ENCODE measurements at regions not wholly inside any gene's neighbourhood (a gene's known extent, or its start where the extent isn't known, plus 50 kb on each side); places are given as distances from the start of the nearest gene placed in this dataset.

- TF ChIP-seq, protein P1, sequence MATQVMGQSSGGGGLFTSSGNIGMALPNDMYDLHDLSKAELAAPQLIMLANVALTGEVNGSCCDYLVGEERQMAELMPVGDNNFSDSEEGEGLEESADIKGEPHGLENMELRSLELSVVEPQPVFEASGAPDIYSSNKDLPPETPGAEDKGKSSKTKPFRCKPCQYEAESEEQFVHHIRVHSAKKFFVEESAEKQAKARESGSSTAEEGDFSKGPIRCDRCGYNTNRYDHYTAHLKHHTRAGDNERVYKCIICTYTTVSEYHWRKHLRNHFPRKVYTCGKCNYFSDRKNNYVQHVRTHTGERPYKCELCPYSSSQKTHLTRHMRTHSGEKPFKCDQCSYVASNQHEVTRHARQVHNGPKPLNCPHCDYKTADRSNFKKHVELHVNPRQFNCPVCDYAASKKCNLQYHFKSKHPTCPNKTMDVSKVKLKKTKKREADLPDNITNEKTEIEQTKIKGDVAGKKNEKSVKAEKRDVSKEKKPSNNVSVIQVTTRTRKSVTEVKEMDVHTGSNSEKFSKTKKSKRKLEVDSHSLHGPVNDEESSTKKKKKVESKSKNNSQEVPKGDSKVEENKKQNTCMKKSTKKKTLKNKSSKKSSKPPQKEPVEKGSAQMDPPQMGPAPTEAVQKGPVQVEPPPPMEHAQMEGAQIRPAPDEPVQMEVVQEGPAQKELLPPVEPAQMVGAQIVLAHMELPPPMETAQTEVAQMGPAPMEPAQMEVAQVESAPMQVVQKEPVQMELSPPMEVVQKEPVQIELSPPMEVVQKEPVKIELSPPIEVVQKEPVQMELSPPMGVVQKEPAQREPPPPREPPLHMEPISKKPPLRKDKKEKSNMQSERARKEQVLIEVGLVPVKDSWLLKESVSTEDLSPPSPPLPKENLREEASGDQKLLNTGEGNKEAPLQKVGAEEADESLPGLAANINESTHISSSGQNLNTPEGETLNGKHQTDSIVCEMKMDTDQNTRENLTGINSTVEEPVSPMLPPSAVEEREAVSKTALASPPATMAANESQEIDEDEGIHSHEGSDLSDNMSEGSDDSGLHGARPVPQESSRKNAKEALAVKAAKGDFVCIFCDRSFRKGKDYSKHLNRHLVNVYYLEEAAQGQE (IDR thresholded peaks at IDR 0.05; ENCODE audit: low read depth, low read length): no peak
- TF ChIP-seq POLR2AphosphoS5 (IDR thresholded peaks at IDR 0.05; ENCODE audit: low read depth, low read length): no peak
- no peak for TF ChIP-seq USF1 (IDR thresholded peaks at IDR 0.05; ENCODE audit: borderline replicate concordance, low read depth)
- no peak for TF ChIP-seq MEF2A (IDR thresholded peaks at IDR 0.05; ENCODE audit: borderline replicate concordance, low read depth)
Measured at GRCh38 chr4:66017671-66018070, 347.4 kb upstream of the EPHA5 start (continued).

GRCh38 chr4:66016240-66016639, 346.0 kb upstream of the EPHA5 start:
- no peaks in the 10 kb centered on the region for H3K27me3 ChIP-seq (ENCODE audit: insufficient read depth)
- TF ChIP-seq RAD21 (IDR thresholded peaks at IDR 0.05; ENCODE audit: low read length) (no peak), CHD2 (IDR thresholded peaks at IDR 0.05; ENCODE audit: low read length, partially characterized antibody) (no peak)
- no peaks in the 10 kb centered on the region for H4K20me1 ChIP-seq (ENCODE audit: insufficient read depth)
- ChIA-PET POLR2A (no interaction called here), CTCF (no interaction called here)
- H2AFZ ChIP-seq (ENCODE audit: low read depth): no peak overlapping the region
- no peaks in the 10 kb centered on the region for H3K79me2 ChIP-seq (ENCODE audit: insufficient read depth)
- H3K4me2 ChIP-seq: no peak overlapping the region
- 12% methylated on average over 1 of the region's 1 CpG for WGBS (ENCODE audit: low lambda C conversion rate)
- no peak overlapping the region for H3K9ac ChIP-seq
- H3K9me2 ChIP-seq: no peaks in the 10 kb centered on the region
- no peak for DNase-seq
- no peaks in the 10 kb centered on the region for H3K9me3 ChIP-seq
- no peaks in the 10 kb centered on the region for H3K4me1 ChIP-seq (ENCODE audit: control insufficient read depth in 1 of 2, insufficient read depth in 2 of 2, low read depth in 1 of 2, low read length in 1 of 2)
- H3K36me3 ChIP-seq (replicated peaks in 1 of 2; ENCODE audit: control insufficient read depth in 1 of 2, insufficient read depth in 2 of 2, low read length in 1 of 2): no peaks in the 10 kb centered on the region
- no peak overlapping the region for H3K27ac ChIP-seq (ENCODE audit: low read depth in 2 of 2, low read length in 1 of 2)
- no peak overlapping the region for H3K4me3 ChIP-seq (ENCODE audit: low read depth in 2 of 2, low read length in 1 of 2)
- H3F3A ChIP-seq (replicated peaks; ENCODE audit: insufficient read depth): no peaks in the 10 kb centered on the region

DNA sequence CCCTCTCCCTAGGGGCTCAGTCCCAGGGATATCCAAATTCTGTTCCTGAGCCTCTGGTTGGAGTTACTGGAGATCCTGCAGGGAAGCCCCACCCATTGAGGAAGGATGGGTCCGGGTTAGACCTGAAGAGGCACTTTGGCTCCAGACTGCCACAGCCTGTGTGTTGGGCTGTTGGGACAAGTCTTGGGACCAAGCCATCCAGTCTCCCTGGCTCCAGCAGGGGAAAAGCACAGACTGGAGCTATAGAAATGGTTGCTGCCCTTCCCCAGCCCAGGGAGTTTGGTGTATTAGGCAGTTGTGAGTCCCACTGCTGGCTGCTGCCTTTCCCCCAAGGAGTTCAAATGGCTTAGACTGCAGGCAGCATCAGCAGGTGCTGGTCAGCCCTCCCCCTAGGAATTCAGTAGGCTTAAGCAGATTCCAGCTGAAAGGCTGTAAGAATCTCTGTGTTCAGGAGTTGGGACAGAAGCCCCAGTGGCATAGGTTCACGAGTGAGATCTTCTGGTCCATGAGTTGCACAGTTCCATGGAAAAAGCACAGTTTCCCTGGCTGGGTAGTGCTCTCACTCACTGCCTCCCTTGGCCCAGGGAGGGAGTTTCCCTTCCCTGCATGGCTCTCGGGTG, 344.0 kb upstream of the EPHA5 start:
- no peaks in the 10 kb centered on the region for H4K20me1 ChIP-seq (ENCODE audit: insufficient read depth)
- no peaks in the 10 kb centered on the region for H3K9me2 ChIP-seq
- no peak overlapping the region for H2AFZ ChIP-seq (ENCODE audit: low read depth)
- no peak overlapping the region for H3K4me3 ChIP-seq (ENCODE audit: low read depth in 2 of 2, low read length in 1 of 2)
- no peaks in the 10 kb centered on the region for H3K9me3 ChIP-seq
- 0% methylated on average over 3 of the region's 3 CpGs for WGBS (ENCODE audit: low lambda C conversion rate)
- no peak overlapping the region for H3K4me2 ChIP-seq
- H3K9ac ChIP-seq: no peak overlapping the region
- POLR2A ChIA-PET: no interaction called here
- H3F3A ChIP-seq (replicated peaks; ENCODE audit: insufficient read depth): no peaks in the 10 kb centered on the region
- H3K36me3 ChIP-seq (replicated peaks in 1 of 2; ENCODE audit: control insufficient read depth in 1 of 2, insufficient read depth in 2 of 2, low read length in 1 of 2): no peaks in the 10 kb centered on the region
- H3K27ac ChIP-seq (ENCODE audit: low read depth in 2 of 2, low read length in 1 of 2): no peak overlapping the region
- H3K79me2 ChIP-seq (ENCODE audit: insufficient read depth): no peaks in the 10 kb centered on the region
- no peak for DNase-seq
- CTCF ChIA-PET: no interaction called here
- H3K4me1 ChIP-seq (ENCODE audit: control insufficient read depth in 1 of 2, insufficient read depth in 2 of 2, low read depth in 1 of 2, low read length in 1 of 2): no peaks in the 10 kb centered on the region
- no peaks in the 10 kb centered on the region for H3K27me3 ChIP-seq (ENCODE audit: insufficient read depth)
- no peak for TF ChIP-seq EP300 (IDR thresholded peaks at IDR 0.05; ENCODE audit: borderline replicate concordance in 1 of 2, low read depth in 1 of 2, low read length in 1 of 2)
- TF ChIP-seq, protein P2, sequence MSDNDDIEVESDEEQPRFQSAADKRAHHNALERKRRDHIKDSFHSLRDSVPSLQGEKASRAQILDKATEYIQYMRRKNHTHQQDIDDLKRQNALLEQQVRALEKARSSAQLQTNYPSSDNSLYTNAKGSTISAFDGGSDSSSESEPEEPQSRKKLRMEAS (IDR thresholded peaks at IDR 0.05; ENCODE audit: low read depth): no peak
- TF ChIP-seq CHD2 (IDR thresholded peaks at IDR 0.05; ENCODE audit: low read length, partially characterized antibody): no peak
- TF ChIP-seq GATA2 (CRISPR knock-in tag; IDR thresholded peaks at IDR 0.05): no peak
- TF ChIP-seq ZBTB33 (IDR thresholded peaks at IDR 0.05; ENCODE audit: borderline replicate concordance, low read depth): no peak
- no peak for TF ChIP-seq JUND (IDR thresholded peaks at IDR 0.05)
- no peak for TF ChIP-seq USF1 (IDR thresholded peaks at IDR 0.05; ENCODE audit: borderline replicate concordance, low read depth)
- TF ChIP-seq MXI1 (IDR thresholded peaks at IDR 0.05; ENCODE audit: low read depth, low read length): no peak
- TF ChIP-seq, protein P3, sequence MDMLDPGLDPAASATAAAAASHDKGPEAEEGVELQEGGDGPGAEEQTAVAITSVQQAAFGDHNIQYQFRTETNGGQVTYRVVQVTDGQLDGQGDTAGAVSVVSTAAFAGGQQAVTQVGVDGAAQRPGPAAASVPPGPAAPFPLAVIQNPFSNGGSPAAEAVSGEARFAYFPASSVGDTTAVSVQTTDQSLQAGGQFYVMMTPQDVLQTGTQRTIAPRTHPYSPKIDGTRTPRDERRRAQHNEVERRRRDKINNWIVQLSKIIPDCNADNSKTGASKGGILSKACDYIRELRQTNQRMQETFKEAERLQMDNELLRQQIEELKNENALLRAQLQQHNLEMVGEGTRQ (IDR thresholded peaks at IDR 0.05; ENCODE audit: borderline replicate concordance, low read depth, low read length): no peak
- no peak for TF ChIP-seq TEAD4 (IDR thresholded peaks at IDR 0.05; ENCODE audit: borderline replicate concordance, insufficient read depth)
- TF ChIP-seq, protein P4, sequence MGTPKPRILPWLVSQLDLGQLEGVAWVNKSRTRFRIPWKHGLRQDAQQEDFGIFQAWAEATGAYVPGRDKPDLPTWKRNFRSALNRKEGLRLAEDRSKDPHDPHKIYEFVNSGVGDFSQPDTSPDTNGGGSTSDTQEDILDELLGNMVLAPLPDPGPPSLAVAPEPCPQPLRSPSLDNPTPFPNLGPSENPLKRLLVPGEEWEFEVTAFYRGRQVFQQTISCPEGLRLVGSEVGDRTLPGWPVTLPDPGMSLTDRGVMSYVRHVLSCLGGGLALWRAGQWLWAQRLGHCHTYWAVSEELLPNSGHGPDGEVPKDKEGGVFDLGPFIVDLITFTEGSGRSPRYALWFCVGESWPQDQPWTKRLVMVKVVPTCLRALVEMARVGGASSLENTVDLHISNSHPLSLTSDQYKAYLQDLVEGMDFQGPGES (IDR thresholded peaks at IDR 0.05; ENCODE audit: low read depth, low read length): no peak

Data from SK-N-SH (cell line).